Aorta (tissue), 5 donors: ENCODE measurements at regions not wholly inside any gene's neighbourhood (a gene's known extent, or its start where the extent isn't known, plus 50 kb on each side); places are given as distances from the start of the nearest gene placed in this dataset.

ENCODE experiments used
- ATAC-seq: fragments of 200-7000 bp; cut with Tn5 transposase; one replicate; pipeline ENCODE4 v1.9.1; 2022; ENCODE audit warnings: moderate library complexity; ENCODE audit not compliant: low FRiP score
- DNase-seq, 2 donors: peaks; one replicate each; pipeline ENCODE4 v3.0.0-alpha.2; 2020
- H3K27ac ChIP-seq, 2 donors: one replicate each; pipeline ENCODE4 v1.5.1; 2013; ENCODE audit warnings: low read length in 2 of 2, mild to moderate bottlenecking in 2 of 2, moderate library complexity in 2 of 2, control low read depth in 1 of 2, inconsistent platforms in 1 of 2, low read depth in 1 of 2
- H3K27me3 ChIP-seq, 2 donors: one replicate each; pipeline ENCODE4 v1.6.1; 2013; ENCODE audit warnings: control low read depth in 1 of 2, low read length in 1 of 2, mild to moderate bottlenecking in 1 of 2, moderate library complexity in 1 of 2; ENCODE audit not compliant: insufficient read depth in 2 of 2, control insufficient read depth in 1 of 2
- H3K36me3 ChIP-seq, 2 donors: one replicate each; pipeline ENCODE4 v1.6.1; 2013; ENCODE audit warnings: control low read depth in 1 of 2, low read length in 1 of 2, mild to moderate bottlenecking in 1 of 2; ENCODE audit not compliant: insufficient read depth in 2 of 2, control insufficient read depth in 1 of 2
- H3K4me1 ChIP-seq, 2 donors: one replicate each; pipeline ENCODE4 v1.6.1; 2013; ENCODE audit warnings: low read length in 2 of 2, control low read depth in 1 of 2, mild to moderate bottlenecking in 1 of 2, moderate library complexity in 1 of 2; ENCODE audit not compliant: insufficient read depth in 2 of 2, control insufficient read depth in 1 of 2
- H3K4me3 ChIP-seq, 2 donors: one replicate each; pipeline ENCODE4 v1.5.1; 2013; ENCODE audit warnings: low read length in 2 of 2, control low read depth in 1 of 2, mild to moderate bottlenecking in 1 of 2
- H3K9me3 ChIP-seq: one replicate; pipeline ENCODE4 v1.6.1; 2013; ENCODE audit warnings: mild to moderate bottlenecking, low read length; ENCODE audit not compliant: control insufficient read depth
- WGBS, 2 donors: extraction: QIAGEN DNeasy Blood & Tissue Kit; methylation state at CpG; one replicate each; pipeline ENCODE4 v1.1.7; 2013; 5-methylcytosine and 5-hydroxymethylcytosine counted together
- intact Hi-C, 2 donors: fragments of 100-400 bp; cut with DNase I; formaldehyde crosslinking; loops; one replicate each; pipeline versions ENCODE4 v1.14.2 to v1.15.0; 2022
- donor health status: healthy with polysubstance abuse.
- donor health status: Bipolar disorder and iron deficiency.
- donor health status: DM: no; HTN: no; CAD: no.
- donor health status: DM: no; HTN: no; CAD: no.
- donor health status: DM: yes; HTN: yes; CAD: no.

- H3K4me1 ChIP-seq: no peaks in the 10 kb centered on the region
- no peak overlapping the region for H3K4me3 ChIP-seq
- intact Hi-C loops: no loop called here
- H3K27ac ChIP-seq: no peak overlapping the region
- H3K9me3 ChIP-seq: no peaks in the 10 kb centered on the region
- ATAC-seq: no peak
- H3K36me3 ChIP-seq: no peaks in the 10 kb centered on the region
- WGBS, 2 donors: 74 to 88% methylated on average over 2 of the region's 2 CpGs
- H3K27me3 ChIP-seq: no peaks in the 10 kb centered on the region
- DNase-seq: no peak
Observed at GRCh38 chr6:94131271-94131670, 711.9 kb upstream of the EPHA7 start.

GRCh38 chr6:94130478-94130877 is 711.1 kb upstream of the EPHA7 start:
- Histone ChIP-seq H3K9me3 (no peaks in the 10 kb centered on the region), H3K27ac (no peak overlapping the region), H3K36me3 (no peaks in the 10 kb centered on the region), H3K27me3 (no peaks in the 10 kb centered on the region), H3K4me1 (no peaks in the 10 kb centered on the region), H3K4me3 (no peak overlapping the region)
- ATAC-seq: no peak
- WGBS, 2 donors: 5 to 6% methylated on average over 1 of the region's 1 CpG
- intact Hi-C loops: no loop called here
- no peak for DNase-seq

- intact Hi-C loops: no loop called here
- no peaks in the 10 kb centered on the region for H3K4me1 ChIP-seq
- ATAC-seq: no peak
- H3K9me3 ChIP-seq: no peaks in the 10 kb centered on the region
- no peak overlapping the region for H3K27ac ChIP-seq
- H3K36me3 ChIP-seq: no peaks in the 10 kb centered on the region
- DNase-seq: no peak
- no peak overlapping the region for H3K4me3 ChIP-seq
- no peaks in the 10 kb centered on the region for H3K27me3 ChIP-seq
Observed at GRCh38 chr6:94129926-94130325, 710.6 kb upstream of the EPHA7 start.

- 0 to 10% methylated on average over 1 of the region's 1 CpG for WGBS, 2 donors
- ATAC-seq (no peak), DNase-seq (no peak)
- H3K27ac ChIP-seq: no peak overlapping the region
- intact Hi-C loops: no loop called here
- H3K27me3 ChIP-seq: no peaks in the 10 kb centered on the region
- no peak overlapping the region for H3K4me3 ChIP-seq
- H3K4me1 ChIP-seq: no peaks in the 10 kb centered on the region
- H3K36me3 ChIP-seq: no peaks in the 10 kb centered on the region
- H3K9me3 ChIP-seq: no peaks in the 10 kb centered on the region
Observed at GRCh38 chr6:94127716-94128115, 708.4 kb upstream of the EPHA7 start.

- ATAC-seq (no peak), DNase-seq (no peak)
- no peaks in the 10 kb centered on the region for H3K4me1 ChIP-seq
- intact Hi-C loops: no loop called here
- H3K9me3 ChIP-seq: peaks cover 2% of the 10 kb centered on the region
- 89 to 91% methylated on average over 1 of the region's 1 CpG for WGBS, 2 donors
- H3K27ac ChIP-seq: no peak overlapping the region
- H3K4me3 ChIP-seq: no peak overlapping the region
- no peaks in the 10 kb centered on the region for H3K27me3 ChIP-seq
- no peaks in the 10 kb centered on the region for H3K36me3 ChIP-seq
Observed at GRCh38 chr6:94124333-94124732, 705.0 kb upstream of the EPHA7 start.

- Histone ChIP-seq H3K4me3 (no peak overlapping the region), H3K9me3 (peaks cover 2% of the 10 kb centered on the region), H3K27me3 (no peaks in the 10 kb centered on the region), H3K36me3 (no peaks in the 10 kb centered on the region), H3K27ac (no peak overlapping the region), H3K4me1 (no peaks in the 10 kb centered on the region)
- intact Hi-C loops: no loop called here
- DNase-seq (no peak), ATAC-seq (no peak)
- 74 to 79% methylated on average over 3 of the region's 3 CpGs for WGBS, 2 donors
Observed at GRCh38 chr6:94121094-94121493, 701.7 kb upstream of the EPHA7 start.

GRCh38 chr6:94099072-94099471 is 679.7 kb upstream of the EPHA7 start:
- WGBS, 2 donors: 83 to 93% methylated on average over 4 of the region's 4 CpGs
- DNase-seq (no peak), ATAC-seq (no peak)
- no peaks in the 10 kb centered on the region for H3K36me3 ChIP-seq
- H3K27ac ChIP-seq: no peak overlapping the region
- H3K27me3 ChIP-seq: no peaks in the 10 kb centered on the region
- intact Hi-C loops: no loop called here
- H3K4me3 ChIP-seq: no peak overlapping the region
- H3K4me1 ChIP-seq: no peaks in the 10 kb centered on the region
- H3K9me3 ChIP-seq: peaks cover 1% of the 10 kb centered on the region

- WGBS, 2 donors: 50 to 93% methylated on average over 1 of the region's 1 CpG
- Histone ChIP-seq H3K27ac (no peak overlapping the region), H3K4me1 (no peaks in the 10 kb centered on the region), H3K36me3 (no peaks in the 10 kb centered on the region), H3K27me3 (no peaks in the 10 kb centered on the region), H3K9me3 (no peaks in the 10 kb centered on the region), H3K4me3 (no peak overlapping the region)
- intact Hi-C loops: no loop called here
- ATAC-seq: no peak
- no peak for DNase-seq
Observed at GRCh38 chr6:94095961-94096360, 676.6 kb upstream of the EPHA7 start.

- DNase-seq (no peak), ATAC-seq (no peak)
- WGBS, 2 donors: 53 to 67% methylated on average over 4 of the region's 4 CpGs
- no peaks in the 10 kb centered on the region for H3K4me1 ChIP-seq
- H3K4me3 ChIP-seq: no peak overlapping the region
- no peak overlapping the region for H3K27ac ChIP-seq
- no peaks in the 10 kb centered on the region for H3K27me3 ChIP-seq
- intact Hi-C loops: no loop called here
- H3K36me3 ChIP-seq: no peaks in the 10 kb centered on the region
- H3K9me3 ChIP-seq: no peaks in the 10 kb centered on the region
Observed at GRCh38 chr6:94089941-94090340, 670.6 kb upstream of the EPHA7 start.
